IMR-90 (cell line): ENCODE measurements at regions not wholly inside any gene's neighbourhood (a gene's known extent, or its start where the extent isn't known, plus 50 kb on each side); places are given as distances from the start of the nearest gene placed in this dataset.

Experiments
- ATAC-seq: fragments of 200-7000 bp; cut with Tn5 transposase; 2 replicates; pipeline ENCODE4 v1.9.1; 2020; ENCODE audit warnings: low read depth, mild to moderate bottlenecking, moderate library complexity
- BruUV-seq: library from RNA; stranded (reverse); fragments of 400-500 nt; replicated peaks from 2 replicates; lab custom pipeline; 2021; lab: Mats Ljungman, UMichigan
- CTCF ChIA-PET: fragments of 300-600 bp; formaldehyde crosslinking; extraction: SDS; loops from one replicate; lab custom pipeline; 2021; ENCODE audit warnings: antibody characterized with exemption; lab: Yijun Ruan, JAX
- POLR2A ChIA-PET: fragments of 300-600 bp; sonication (Branson Sonifier 250); formaldehyde crosslinking; loops from one replicate; lab custom pipeline; 2022; ENCODE audit warnings: antibody characterized with exemption; ENCODE audit not compliant: unreplicated experiment; lab: Charles Lee
- DNase-seq: peaks from one replicate; pipeline ENCODE4 v3.0.0; 2013
- H2AFZ ChIP-seq: replicated peaks from 2 replicates; pipeline ENCODE3; 2013; ENCODE audit warnings: low read length, mild to moderate bottlenecking; ENCODE audit not compliant: poor library complexity
- H2AK5ac ChIP-seq: 2 replicates; pipeline ENCODE4 v1.6.1; 2013; ENCODE audit warnings: low read depth, low read length, inconsistent platforms
- H2AK9ac ChIP-seq: replicated peaks from 2 replicates; pipeline ENCODE3; 2013; ENCODE audit warnings: mild to moderate bottlenecking, low read depth, low read length, moderate library complexity; ENCODE audit not compliant: poor library complexity
- H2BK120ac ChIP-seq: 2 replicates; pipeline ENCODE4 v1.6.1; 2013; ENCODE audit warnings: low read depth, low read length, inconsistent platforms
- H2BK15ac ChIP-seq: 3 replicates; pipeline ENCODE4 v1.6.1; 2013; ENCODE audit warnings: low read depth, low read length, inconsistent platforms
- H2BK20ac ChIP-seq: 2 replicates; pipeline ENCODE4 v1.6.1; 2013; ENCODE audit warnings: low read depth, mild to moderate bottlenecking, inconsistent platforms, low read length, moderate library complexity
- H2BK5ac ChIP-seq: 2 replicates; pipeline ENCODE4 v1.6.1; 2013; ENCODE audit warnings: mild to moderate bottlenecking, low read depth, low read length, inconsistent platforms; ENCODE audit not compliant: poor library complexity, severe bottlenecking
- H3K14ac ChIP-seq: replicated peaks from 2 replicates; pipeline ENCODE4 v1.6.1; 2013; ENCODE audit warnings: low read depth, low read length, inconsistent platforms
- H3K18ac ChIP-seq: 2 replicates; pipeline ENCODE4 v1.6.1; 2013; ENCODE audit warnings: low read depth, low read length, control low read depth
- H3K23ac ChIP-seq: 2 replicates; pipeline ENCODE4 v1.6.1; 2013; ENCODE audit warnings: low read depth, low read length, inconsistent platforms
- H3K27ac ChIP-seq: 2 replicates; pipeline ENCODE4 v1.5.1; 2013; ENCODE audit warnings: mild to moderate bottlenecking, control low read depth, low read length; ENCODE audit not compliant: insufficient read depth
- H3K27me3 ChIP-seq: 2 replicates; pipeline ENCODE4 v1.6.1; 2013; ENCODE audit warnings: low read length; ENCODE audit not compliant: control insufficient read depth, insufficient read depth
- H3K36me3 ChIP-seq: 2 replicates; pipeline ENCODE4 v1.6.1; 2013; ENCODE audit warnings: low read length, mixed read lengths; ENCODE audit not compliant: control insufficient read depth, insufficient read depth
- H3K4ac ChIP-seq: 2 replicates; pipeline ENCODE4 v1.6.1; 2013; ENCODE audit warnings: low read depth, low read length, inconsistent platforms
- H3K4me1 ChIP-seq: 2 replicates; pipeline ENCODE4 v1.6.1; 2013; ENCODE audit warnings: low read length, mixed read lengths; ENCODE audit not compliant: control insufficient read depth, insufficient read depth
- H3K4me2 ChIP-seq: 2 replicates; pipeline ENCODE4 v1.6.1; 2013; ENCODE audit warnings: low read depth, mild to moderate bottlenecking, control low read depth, low read length, moderate library complexity
- H3K4me3 ChIP-seq: 2 replicates; pipeline ENCODE4 v1.5.1; 2013; ENCODE audit warnings: low read depth, mild to moderate bottlenecking, control low read depth, low read length, moderate library complexity; ENCODE audit not compliant: insufficient read depth
- H3K56ac ChIP-seq: 2 replicates; pipeline ENCODE4 v1.6.1; 2013; ENCODE audit warnings: low read length, inconsistent platforms; ENCODE audit not compliant: insufficient read depth; ENCODE audit errors: extremely low read depth
- H3K79me1 ChIP-seq, 2 experiments: 2 replicates each; pipeline ENCODE4 v1.6.1; 2013; ENCODE audit warnings: low read length in 2 of 2, inconsistent platforms in 1 of 2, low read depth in 1 of 2
- H3K9ac ChIP-seq: 2 replicates; pipeline ENCODE4 v1.6.1; 2013; ENCODE audit warnings: low read depth, low read length, control low read depth
- H3K9me1 ChIP-seq: 2 replicates; pipeline ENCODE4 v1.6.1; 2013; ENCODE audit warnings: low read length, inconsistent platforms; ENCODE audit not compliant: insufficient read depth
- H3K9me3 ChIP-seq: 2 replicates; pipeline ENCODE4 v1.6.1; 2013; ENCODE audit warnings: low read length; ENCODE audit not compliant: control insufficient read depth, insufficient read depth
- H4K20me1 ChIP-seq: 2 replicates; pipeline ENCODE4 v1.6.1; 2013; ENCODE audit warnings: low read length, inconsistent platforms; ENCODE audit not compliant: insufficient read depth
- H4K5ac ChIP-seq: 2 replicates; pipeline ENCODE4 v1.6.1; 2013; ENCODE audit warnings: mild to moderate bottlenecking, low read depth, low read length, control low read depth
- H4K8ac ChIP-seq, 2 experiments: 2 replicates each; pipeline ENCODE4 v1.6.1; 2013; ENCODE audit warnings: low read depth in 2 of 2, low read length in 2 of 2, control low read depth in 1 of 2, inconsistent platforms in 1 of 2
- H4K91ac ChIP-seq: 2 replicates; pipeline ENCODE4 v1.6.1; 2013; ENCODE audit warnings: low read depth, low read length, inconsistent platforms; ENCODE audit not compliant: insufficient read depth
- BHLHE40 ChIP-seq: fragments of 150-350 bp; IDR thresholded peaks from 2 replicates; pipeline ENCODE4 v1.6.1; 2016; ENCODE audit warnings: mild to moderate bottlenecking, low read depth, low read length
- CEBPB ChIP-seq: IDR thresholded peaks from 2 replicates; pipeline ENCODE4 v1.6.1; 2012; ENCODE audit warnings: low read depth, low read length, improper control_type of control experiment
- CHD1 ChIP-seq: IDR thresholded peaks from 2 replicates; pipeline ENCODE4 v1.6.1; 2012; ENCODE audit warnings: low read depth, low read length, improper control_type of control experiment
- CTCF ChIP-seq: conservative IDR thresholded peaks from 2 replicates; pipeline ENCODE4 v1.5.1; 2012; ENCODE audit warnings: mild to moderate bottlenecking, low read depth, low read length, improper control_type of control experiment
- ELK1 ChIP-seq: fragments of 150-350 bp; IDR thresholded peaks from 2 replicates; pipeline ENCODE4 v1.6.1; 2016; ENCODE audit warnings: low read depth, mild to moderate bottlenecking, low read length, moderate library complexity, borderline replicate concordance
- MAFK ChIP-seq: IDR thresholded peaks from 2 replicates; pipeline ENCODE4 v1.6.1; 2012; ENCODE audit warnings: low read depth, low read length, improper control_type of control experiment
- MAZ ChIP-seq: IDR thresholded peaks from 2 replicates; pipeline ENCODE4 v1.6.1; 2012; ENCODE audit warnings: low read depth, mild to moderate bottlenecking, low read length, improper control_type of control experiment, moderate library complexity, borderline replicate concordance
- MXI1 ChIP-seq: IDR thresholded peaks from 2 replicates; pipeline ENCODE4 v1.6.1; 2012; ENCODE audit warnings: low read depth, mild to moderate bottlenecking, low read length, moderate library complexity, borderline replicate concordance
- NFE2L2 ChIP-seq: fragments of 150-350 bp; IDR thresholded peaks from 2 replicates; pipeline ENCODE4 v1.6.1; 2016; ENCODE audit warnings: low read depth, mild to moderate bottlenecking, low read length
- RAD21 ChIP-seq: IDR thresholded peaks from 2 replicates; pipeline ENCODE4 v1.6.1; 2012; ENCODE audit warnings: low read length, improper control_type of control experiment
- RCOR1 ChIP-seq: IDR thresholded peaks from 2 replicates; pipeline ENCODE4 v1.6.1; 2012; ENCODE audit warnings: mild to moderate bottlenecking, low read length, improper control_type of control experiment; ENCODE audit not compliant: insufficient replicate concordance
- RFX5 ChIP-seq: IDR thresholded peaks from 2 replicates; pipeline ENCODE4 v1.8.0; 2012; ENCODE audit warnings: low read depth, mild to moderate bottlenecking, low read length, moderate library complexity
- SMC3 ChIP-seq: fragments of 150-350 bp; IDR thresholded peaks from 2 replicates; pipeline ENCODE4 v1.6.1; 2016; ENCODE audit warnings: low read depth, mild to moderate bottlenecking, antibody characterized with exemption, low read length, moderate library complexity
- USF2 ChIP-seq: fragments of 150-350 bp; IDR thresholded peaks from 2 replicates; pipeline ENCODE4 v1.6.1; 2017; ENCODE audit warnings: mild to moderate bottlenecking, antibody characterized with exemption, low read length, low read depth
- WGBS, 2 experiments: methylation state at CpG; one replicate each; pipeline versions ENCODE4 v1.1.5 to v1.1.7; 2013; ENCODE audit warnings: missing lambda C conversion rate in 2 of 2; ENCODE audit not compliant: insufficient read length in 1 of 2; ENCODE audit errors: extremely low coverage in 2 of 2; 5-methylcytosine and 5-hydroxymethylcytosine counted together
- dilution Hi-C: fragments of 300-500 bp; cut with HindIII; formaldehyde crosslinking; loops from one replicate; pipeline ENCODE4 v1.14.3; 2018; ENCODE audit warnings: low sequenced_read_pairs; ENCODE audit not compliant: unreplicated experiment
- in situ Hi-C: fragments of 300-500 bp; cut with MboI; formaldehyde crosslinking; loops from 3 replicates; pipeline ENCODE4 v1.14.3; 2019; ENCODE audit warnings: low sequenced_read_pairs, inconsistent platforms, mixed read lengths
- intact Hi-C: fragments of 100-400 bp; cut with micrococcal nuclease; formaldehyde crosslinking; loops from 2 replicates; pipeline ENCODE4 v1.10.0; 2022

GRCh38 chr4:24112466-24112865 lies 222.6 kb upstream of the PPARGC1A start:
- in situ Hi-C loops = no loop called here
- ATAC-seq = no peak
- CTCF ChIA-PET = no interaction called here

More at GRCh38 chr4:24112466-24112865, 222.6 kb upstream of the PPARGC1A start:
- Histone ChIP-seq H4K5ac (no peak overlapping the region; the same call in 1 of the 2 replicates), H4K8ac (no peak overlapping the region), H3K18ac (no peak overlapping the region), H3K4me1 (no peaks in the 10 kb centered on the region), H4K20me1 (no peaks in the 10 kb centered on the region), H2BK20ac (no peak overlapping the region), H3K79me1 (no peaks in the 10 kb centered on the region), H2BK5ac (no peak overlapping the region), H2AFZ (no peak overlapping the region), H3K4ac (no peak overlapping the region), H4K91ac (no peak overlapping the region), H2BK15ac (no peak overlapping the region), H3K36me3 (no peaks in the 10 kb centered on the region), H3K9me1 (no peaks in the 10 kb centered on the region), H2BK120ac (no peak overlapping the region), H3K4me2 (no peak overlapping the region), H2AK9ac (no peak overlapping the region), H2AK5ac (no peak overlapping the region), H3K4me3 (no peak overlapping the region), H3K23ac (no peak overlapping the region), H3K27ac (no peak overlapping the region), H3K14ac (no peak overlapping the region), H3K9ac (no peak overlapping the region), H3K9me3 (no peaks in the 10 kb centered on the region), H3K56ac (no peak overlapping the region), H3K27me3 (no peaks in the 10 kb centered on the region)
- POLR2A ChIA-PET = no interaction called here
- no peak for TF ChIP-seq RFX5
- TF ChIP-seq ELK1 = no peak
- no peak for TF ChIP-seq MAZ
- no peak for TF ChIP-seq MXI1
- TF ChIP-seq RCOR1 = no peak
- no peak for TF ChIP-seq BHLHE40
- TF ChIP-seq RAD21 = no peak
- TF ChIP-seq NFE2L2 = no peak
- TF ChIP-seq CHD1 = no peak
- no peak for TF ChIP-seq USF2
- TF ChIP-seq MAFK = no peak
- no peak for TF ChIP-seq CEBPB
- TF ChIP-seq CTCF = no peak
- no peak for TF ChIP-seq SMC3
- BruUV-seq = no TSS peak
- dilution Hi-C loops (no loop called here), intact Hi-C loops (no loop called here)
- no CpG with 5 or more reads among the region's 2 CpGs for WGBS, 2 experiments
- peak; percentile 15 for DNase-seq
